Stomach (tissue), 4 donors: ENCODE measurements at regions not wholly inside any gene's neighbourhood (a gene's known extent, or its start where the extent isn't known, plus 50 kb on each side); places are given as distances from the start of the nearest gene placed in this dataset.

Source experiments
- POLR2A ChIP-seq, 4 donors: fragments of 450-650 bp; IDR thresholded peaks; one replicate each; pipeline ENCODE4 v1.6.1; 2016; ENCODE audit warnings: antibody characterized with exemption in 4 of 4, control low read depth in 2 of 4, mild to moderate bottlenecking in 1 of 4, moderate library complexity in 1 of 4
- TF ChIP-seq, protein P1 (sequence below), 7 experiments: fragments of 450-650 bp in 4 of 7; fragments of 200-600 bp in 3 of 7; sonication (generic) in 3 of 7; IDR thresholded peaks; one replicate each; pipeline ENCODE4 v1.5.1; 2016 to 2019; ENCODE audit warnings: antibody characterized with exemption in 7 of 7, control low read depth in 2 of 7, mild to moderate bottlenecking in 1 of 7

DNA sequence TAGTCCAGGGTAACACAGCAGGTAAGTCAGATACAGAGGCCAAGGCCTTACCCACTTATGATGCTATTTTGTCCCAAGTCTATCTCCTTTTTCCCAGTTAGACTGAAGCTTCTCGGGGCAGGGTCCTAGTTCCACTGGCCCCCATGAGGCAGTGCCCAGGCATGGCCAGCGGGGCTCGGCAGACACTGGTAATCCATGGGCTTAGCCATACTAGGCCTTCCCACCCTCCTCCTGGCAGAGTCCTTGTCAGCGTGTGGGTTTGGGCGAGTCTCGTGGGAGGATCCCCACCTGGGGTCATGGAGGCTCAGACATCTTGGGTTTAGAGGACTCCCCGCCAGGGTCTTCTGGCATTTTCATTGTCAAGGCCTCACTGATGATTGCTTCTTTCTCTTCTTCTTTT, 84.7 kb upstream of the BRD7 start:
- TF ChIP-seq, protein P1, sequence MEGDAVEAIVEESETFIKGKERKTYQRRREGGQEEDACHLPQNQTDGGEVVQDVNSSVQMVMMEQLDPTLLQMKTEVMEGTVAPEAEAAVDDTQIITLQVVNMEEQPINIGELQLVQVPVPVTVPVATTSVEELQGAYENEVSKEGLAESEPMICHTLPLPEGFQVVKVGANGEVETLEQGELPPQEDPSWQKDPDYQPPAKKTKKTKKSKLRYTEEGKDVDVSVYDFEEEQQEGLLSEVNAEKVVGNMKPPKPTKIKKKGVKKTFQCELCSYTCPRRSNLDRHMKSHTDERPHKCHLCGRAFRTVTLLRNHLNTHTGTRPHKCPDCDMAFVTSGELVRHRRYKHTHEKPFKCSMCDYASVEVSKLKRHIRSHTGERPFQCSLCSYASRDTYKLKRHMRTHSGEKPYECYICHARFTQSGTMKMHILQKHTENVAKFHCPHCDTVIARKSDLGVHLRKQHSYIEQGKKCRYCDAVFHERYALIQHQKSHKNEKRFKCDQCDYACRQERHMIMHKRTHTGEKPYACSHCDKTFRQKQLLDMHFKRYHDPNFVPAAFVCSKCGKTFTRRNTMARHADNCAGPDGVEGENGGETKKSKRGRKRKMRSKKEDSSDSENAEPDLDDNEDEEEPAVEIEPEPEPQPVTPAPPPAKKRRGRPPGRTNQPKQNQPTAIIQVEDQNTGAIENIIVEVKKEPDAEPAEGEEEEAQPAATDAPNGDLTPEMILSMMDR (IDR thresholded peaks at IDR 0.05): no peak
- TF ChIP-seq POLR2A (IDR thresholded peaks at IDR 0.05): no peak
